ENCODE measurements at regions not wholly inside any gene's neighbourhood (a gene's known extent, or its start where the extent isn't known, plus 50 kb on each side); places are given as distances from the start of the nearest gene placed in this dataset.
A peak's percentile ranks its signal among the peaks of the same experiment; 100 is the strongest.
"Not testable (repeated sequence)": the region's sequence is repeated elsewhere in the genome, so short reads cannot be mapped to it uniquely, and the experiment has no call there.

DNA sequence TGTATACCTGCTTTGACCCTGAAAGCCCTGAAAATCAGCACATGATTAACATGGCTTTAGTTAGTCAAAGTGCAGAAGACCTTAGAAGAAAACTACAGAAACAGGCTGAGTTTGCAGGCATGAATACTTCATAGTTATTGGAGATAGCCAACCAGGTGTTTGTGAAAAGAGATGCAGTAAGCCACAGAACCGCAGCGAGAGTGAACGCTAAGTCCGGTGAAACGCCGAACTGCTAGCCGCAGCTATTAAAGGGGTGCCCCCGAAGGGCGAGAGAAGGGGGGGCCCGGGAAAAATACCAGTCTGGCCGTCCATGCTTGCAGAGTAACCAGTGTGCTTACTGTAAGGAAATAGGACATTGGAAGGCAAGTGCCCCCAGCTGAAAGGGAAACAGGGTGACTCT is 784.0 kb upstream of the TMEM132C start:
- Mint-ChIP-seq H3K36me3 (no peaks in the 10 kb centered on the region), H3K27ac (no peak overlapping the region), H3K4me1 (no peaks in the 10 kb centered on the region), H3K4me3 (no peak overlapping the region), H3K9me3 (peaks cover 0 to 4% (median 2%) of the 10 kb centered on the region in 3 donors), H3K27me3 (no peaks in the 10 kb centered on the region)

- peaks cover 2 to 4% (median 2%) of the 10 kb centered on the region in 3 donors for H3K9me3 Mint-ChIP-seq
- no peaks in the 10 kb centered on the region for H3K4me1 Mint-ChIP-seq
- H3K27me3 Mint-ChIP-seq = no peaks in the 10 kb centered on the region
- no peak overlapping the region for H3K4me3 Mint-ChIP-seq
- no peak overlapping the region for H3K27ac Mint-ChIP-seq
- no peaks in the 10 kb centered on the region for H3K36me3 Mint-ChIP-seq
Observed at GRCh38 chr12:127485528-127485927, 781.4 kb upstream of the TMEM132C start.

DNA sequence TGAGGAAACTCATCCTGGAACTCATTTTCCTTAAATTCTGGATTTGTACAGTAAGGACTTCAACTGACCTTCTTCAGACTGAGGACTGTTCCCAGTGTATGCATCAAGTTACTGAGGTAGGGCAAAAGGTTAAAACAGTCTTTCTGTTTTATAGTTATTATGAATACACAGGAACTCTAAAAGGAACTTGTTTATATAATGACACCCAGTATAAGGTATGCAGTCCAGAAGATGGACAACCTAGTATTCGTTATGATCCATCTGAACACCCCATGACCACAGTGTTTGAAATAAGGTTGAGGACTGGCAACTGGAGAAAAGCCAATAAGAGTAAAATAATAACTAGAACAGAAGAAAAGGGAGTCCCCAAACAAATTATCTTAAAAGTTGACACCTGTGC is 779.9 kb upstream of the TMEM132C start:
- H3K4me3 Mint-ChIP-seq = no peak overlapping the region
- H3K9me3 Mint-ChIP-seq = peaks cover 2 to 6% (median 4%) of the 10 kb centered on the region in 3 donors
- peaks cover 2% of the 10 kb centered on the region for H3K36me3 Mint-ChIP-seq
- no peak overlapping the region for H3K27ac Mint-ChIP-seq
- no peaks in the 10 kb centered on the region for H3K27me3 Mint-ChIP-seq
- no peaks in the 10 kb centered on the region for H3K4me1 Mint-ChIP-seq

DNA sequence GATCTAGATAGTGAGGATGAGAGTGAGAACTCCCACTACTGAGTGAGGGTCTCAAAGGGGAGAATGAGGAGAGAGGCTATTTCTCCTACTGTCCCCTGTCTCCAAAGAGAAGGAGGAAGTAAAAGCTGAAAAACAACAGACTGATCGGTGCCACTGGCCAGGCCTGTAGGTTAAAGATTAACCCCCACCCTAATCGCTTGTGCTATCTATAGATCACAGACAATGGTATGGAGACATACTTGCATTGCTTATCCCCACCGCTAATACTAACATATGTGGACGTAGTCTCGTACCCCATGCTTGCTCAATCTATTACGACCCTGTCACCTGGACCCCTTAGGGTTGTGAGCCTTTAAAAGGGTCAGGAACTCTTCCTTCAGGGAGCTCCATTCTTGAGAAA is 777.9 kb upstream of the TMEM132C start:
- Mint-ChIP-seq H3K4me1 (no peaks in the 10 kb centered on the region), H3K27me3 (no peaks in the 10 kb centered on the region), H3K27ac (no peak overlapping the region), H3K4me3 (no peak overlapping the region), H3K36me3 (peaks cover 2% of the 10 kb centered on the region), H3K9me3 (peaks cover 1 to 8% (median 4%) of the 10 kb centered on the region in 3 donors)

GRCh38 chr12:127494961-127495915 is 771.7 kb upstream of the TMEM132C start:
- no peaks in the 10 kb centered on the region for H3K27me3 Mint-ChIP-seq
- H3K36me3 Mint-ChIP-seq = peaks cover 2% of the 10 kb centered on the region
- no peak overlapping the region for H3K27ac Mint-ChIP-seq
- H3K9me3 Mint-ChIP-seq = peaks cover 1 to 8% (median 6%) of the 10 kb centered on the region in 3 donors
- H3K4me1 Mint-ChIP-seq = no peaks in the 10 kb centered on the region
- H3K4me3 Mint-ChIP-seq = no peak overlapping the region

DNA sequence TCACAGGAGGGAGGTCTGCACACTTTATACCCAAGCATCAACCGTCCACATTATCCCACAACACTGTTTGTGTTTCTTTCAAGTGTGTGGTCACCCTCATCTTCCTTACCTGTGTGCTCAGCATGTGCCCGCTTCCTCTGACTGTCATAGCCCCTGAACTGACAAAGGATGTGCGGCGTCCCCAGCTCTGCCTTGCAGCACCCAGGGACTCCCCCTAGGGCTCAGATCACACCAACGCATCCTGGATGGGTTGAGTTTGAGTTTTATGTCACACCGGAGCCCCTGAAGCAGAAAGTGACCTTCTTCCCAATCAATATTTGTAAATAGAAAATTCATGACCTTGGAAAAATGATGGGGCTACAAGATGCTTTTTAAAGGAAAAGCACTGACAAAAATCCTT is 770.7 kb upstream of the TMEM132C start:
- Mint-ChIP-seq H3K27me3 (no peaks in the 10 kb centered on the region), H3K27ac (no peak overlapping the region), H3K9me3 (peaks cover 0 to 8% (median 4%) of the 10 kb centered on the region in 3 donors), H3K36me3 (no peaks in the 10 kb centered on the region), H3K4me3 (no peak overlapping the region), H3K4me1 (no peaks in the 10 kb centered on the region)

DNA sequence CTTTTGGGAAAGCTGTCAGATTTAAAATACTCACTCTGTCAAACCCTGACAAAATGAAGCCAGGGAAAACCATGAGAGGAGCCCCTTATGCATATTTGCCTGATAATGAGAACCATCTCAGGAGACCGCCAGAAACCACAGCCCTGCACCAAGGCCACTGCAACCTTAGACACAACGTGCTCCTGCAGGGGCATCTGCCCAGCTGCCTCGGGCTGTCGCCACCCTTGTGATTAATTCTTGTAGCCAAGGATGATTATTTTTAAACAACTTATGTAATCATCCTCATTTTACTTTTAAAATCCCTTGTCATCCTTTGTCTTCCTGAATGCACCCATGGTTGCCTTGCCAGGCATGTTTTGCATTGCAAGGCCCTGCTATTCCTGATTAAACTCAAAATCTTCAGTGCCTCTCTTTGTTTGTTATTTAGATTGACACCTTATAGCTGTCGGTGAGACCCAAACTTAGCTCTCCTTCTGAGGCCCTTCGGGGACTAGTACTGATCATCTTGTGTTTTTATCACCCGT is 766.4 kb upstream of the TMEM132C start:
- Mint-ChIP-seq H3K27me3 (no peaks in the 10 kb centered on the region), H3K4me1 (no peaks in the 10 kb centered on the region), H3K4me3 (no peak overlapping the region), H3K36me3 (no peaks in the 10 kb centered on the region), H3K27ac (no peak overlapping the region), H3K9me3 (peaks cover 0 to 5% (median 4%) of the 10 kb centered on the region in 3 donors)

GRCh38 chr12:127501916-127502315 is 765.1 kb upstream of the TMEM132C start:
- Mint-ChIP-seq H3K27ac (no peak overlapping the region), H3K27me3 (no peaks in the 10 kb centered on the region), H3K36me3 (no peaks in the 10 kb centered on the region), H3K4me1 (no peaks in the 10 kb centered on the region), H3K4me3 (no peak overlapping the region), H3K9me3 (peaks cover 0 to 4% (median 3%) of the 10 kb centered on the region in 3 donors)

- peaks cover 4 to 6% (median 5%) of the 10 kb centered on the region in 3 donors for H3K9me3 Mint-ChIP-seq
- no peak overlapping the region for H3K27ac Mint-ChIP-seq
- H3K27me3 Mint-ChIP-seq = no peaks in the 10 kb centered on the region
- H3K4me3 Mint-ChIP-seq = no peak overlapping the region
- no peaks in the 10 kb centered on the region for H3K36me3 Mint-ChIP-seq
- no peaks in the 10 kb centered on the region for H3K4me1 Mint-ChIP-seq
Observed at GRCh38 chr12:127503246-127503645, 763.7 kb upstream of the TMEM132C start.

- not testable (repeated sequence) for H3K4me3 Mint-ChIP-seq, H3K4me1 Mint-ChIP-seq, H3K9me3 Mint-ChIP-seq, H3K36me3 Mint-ChIP-seq, H3K27me3 Mint-ChIP-seq
- H3K27ac Mint-ChIP-seq = peak overlapping the region in 1 of 3 donors; percentile 0
Observed at GRCh38 chr12:127503996-127504395, 763.0 kb upstream of the TMEM132C start.

GRCh38 chr12:127504874-127505273 is 762.1 kb upstream of the TMEM132C start:
- Mint-ChIP-seq H3K4me3 (no peak overlapping the region), H3K27ac (no peak overlapping the region), H3K27me3 (no peaks in the 10 kb centered on the region), H3K36me3 (no peaks in the 10 kb centered on the region), H3K4me1 (no peaks in the 10 kb centered on the region), H3K9me3 (peaks cover 4 to 6% (median 5%) of the 10 kb centered on the region in 3 donors)

- Mint-ChIP-seq H3K4me3 (no peak overlapping the region), H3K4me1 (no peaks in the 10 kb centered on the region), H3K27ac (no peak overlapping the region), H3K27me3 (no peaks in the 10 kb centered on the region), H3K36me3 (no peaks in the 10 kb centered on the region), H3K9me3 (peaks cover 0 to 8% (median 5%) of the 10 kb centered on the region in 3 donors)
Observed at GRCh38 chr12:127507341-127507740, 759.6 kb upstream of the TMEM132C start.

- peaks cover 1 to 9% (median 7%) of the 10 kb centered on the region in 3 donors for H3K9me3 Mint-ChIP-seq
- H3K36me3 Mint-ChIP-seq = no peaks in the 10 kb centered on the region
- H3K4me3 Mint-ChIP-seq = no peak overlapping the region
- peaks cover 0 to 2% (median 0%) of the 10 kb centered on the region in 3 donors for H3K4me1 Mint-ChIP-seq
- no peaks in the 10 kb centered on the region for H3K27me3 Mint-ChIP-seq
- H3K27ac Mint-ChIP-seq = no peak overlapping the region
Observed at GRCh38 chr12:127509066-127509778, 757.7 kb upstream of the TMEM132C start.

- no peaks in the 10 kb centered on the region for H3K36me3 Mint-ChIP-seq
Observed at GRCh38 chr12:127515941-127516340, 751.0 kb upstream of the TMEM132C start.

DNA sequence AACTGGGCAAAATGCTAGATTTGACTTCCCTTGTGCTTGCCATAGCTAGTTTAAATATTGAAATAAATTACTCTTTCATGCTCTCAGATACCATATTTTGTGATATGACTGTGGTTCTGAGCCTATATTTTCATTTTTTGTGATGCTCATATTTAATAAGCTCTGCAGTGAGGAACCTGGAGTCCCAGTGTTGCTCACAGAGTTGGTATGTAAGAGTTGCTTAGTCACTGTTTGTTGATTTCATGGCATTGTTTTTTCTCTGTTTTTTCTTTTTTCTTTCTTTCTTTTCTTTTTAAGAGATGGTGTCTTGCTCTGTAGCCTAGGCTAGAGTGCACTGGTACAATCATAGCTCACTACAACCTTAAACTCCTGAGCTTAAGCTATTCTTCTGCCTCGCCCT is 750.5 kb upstream of the TMEM132C start:
- H3K27me3 Mint-ChIP-seq = no peaks in the 10 kb centered on the region
- peaks cover 0 to 2% (median 0%) of the 10 kb centered on the region in 3 donors for H3K4me1 Mint-ChIP-seq
- no peak overlapping the region for H3K27ac Mint-ChIP-seq

More at GRCh38 chr12:127515941-127516340, 751.0 kb upstream of the TMEM132C start:
- no peak overlapping the region for H3K4me3 Mint-ChIP-seq
- no peak overlapping the region for H3K27ac Mint-ChIP-seq
- no peaks in the 10 kb centered on the region for H3K27me3 Mint-ChIP-seq
- H3K9me3 Mint-ChIP-seq = peaks cover 0 to 5% (median 4%) of the 10 kb centered on the region in 3 donors
- peaks cover 0 to 2% (median 0%) of the 10 kb centered on the region in 3 donors for H3K4me1 Mint-ChIP-seq

More for the DNA sequence above, 750.5 kb upstream of the TMEM132C start:
- Mint-ChIP-seq H3K9me3 (peaks cover 0 to 8% (median 4%) of the 10 kb centered on the region in 3 donors), H3K36me3 (peaks cover 1% of the 10 kb centered on the region), H3K4me3 (no peak overlapping the region)

All from IgD-negative memory B cell (primary cell).